DOHH2 (cell line): ENCODE measurements at regions not wholly inside any gene's neighbourhood (a gene's known extent, or its start where the extent isn't known, plus 50 kb on each side); places are given as distances from the start of the nearest gene placed in this dataset.

Experiments used
- H3F3A ChIP-seq: fragments of 200-600 bp; sonication (generic), shearing (Covaris generic); 2 replicates; pipeline ENCODE4 v1.6.0; 2016; ENCODE audit warnings: antibody characterized with exemption, mild to moderate bottlenecking; ENCODE audit not compliant: control insufficient read depth, insufficient read depth
- H3K27ac ChIP-seq: fragments of 200-600 bp; sonication (generic); 2 replicates; pipeline ENCODE4 v1.5.1; 2014; ENCODE audit warnings: low read depth, mild to moderate bottlenecking, low read length, moderate library complexity
- H3K27me3 ChIP-seq: fragments of 200-600 bp; sonication (generic); 2 replicates; pipeline ENCODE4 v1.6.1; 2014; ENCODE audit warnings: mild to moderate bottlenecking, low read length, mixed read lengths; ENCODE audit not compliant: control insufficient read depth
- H3K36me3 ChIP-seq: fragments of 200-600 bp; sonication (generic); 2 replicates; pipeline ENCODE4 v1.6.1; 2014; ENCODE audit warnings: mild to moderate bottlenecking, low read length, moderate library complexity, mixed read lengths; ENCODE audit not compliant: control insufficient read depth
- H3K4me1 ChIP-seq: fragments of 200-600 bp; sonication (generic); 2 replicates; pipeline ENCODE4 v1.6.1; 2014; ENCODE audit warnings: mild to moderate bottlenecking, low read length, mixed read lengths; ENCODE audit not compliant: control insufficient read depth
- H3K4me2 ChIP-seq: fragments of 200-600 bp; sonication (generic); 2 replicates; pipeline ENCODE4 v1.6.0; 2014; ENCODE audit warnings: mild to moderate bottlenecking, low read length, moderate library complexity
- H3K4me3 ChIP-seq: fragments of 200-600 bp; sonication (generic); 2 replicates; pipeline ENCODE4 v1.5.1; 2014; ENCODE audit warnings: mild to moderate bottlenecking, low read length, mixed read lengths
- H3K79me2 ChIP-seq: fragments of 200-600 bp; sonication (generic); 2 replicates; pipeline ENCODE4 v1.6.1; 2014; ENCODE audit warnings: mild to moderate bottlenecking, low read length, mixed read lengths; ENCODE audit not compliant: control insufficient read depth
- H3K9me2 ChIP-seq: fragments of 200-600 bp; sonication (generic); replicated peaks from 2 replicates; pipeline ENCODE4 v1.6.1; 2014; ENCODE audit warnings: mild to moderate bottlenecking, low read length, mixed read lengths; ENCODE audit not compliant: control insufficient read depth
- H3K9me3 ChIP-seq: fragments of 200-600 bp; sonication (generic); 2 replicates; pipeline ENCODE4 v1.6.1; 2014; ENCODE audit warnings: antibody characterized with exemption, low read length, mixed read lengths; ENCODE audit not compliant: control insufficient read depth, insufficient read depth
- H4K20me1 ChIP-seq: fragments of 200-600 bp; sonication (generic); 2 replicates; pipeline ENCODE4 v1.6.0; 2014; ENCODE audit warnings: low read depth, mild to moderate bottlenecking, antibody characterized with exemption, low read length, moderate library complexity; ENCODE audit not compliant: control insufficient read depth, insufficient read depth
- EZH2phosphoT487 ChIP-seq: fragments of 200-600 bp; sonication (generic); IDR thresholded peaks from 2 replicates; pipeline ENCODE4 v1.6.1; 2017; ENCODE audit warnings: borderline replicate concordance, mild to moderate bottlenecking, antibody characterized with exemption, low read length, moderate library complexity, mixed read lengths
- TF ChIP-seq, protein P1 (sequence below): fragments of 200-600 bp; sonication (generic); IDR thresholded peaks from one replicate; pipeline ENCODE4 v1.5.1; 2014; ENCODE audit warnings: antibody characterized with exemption, mild to moderate bottlenecking, low read depth, low read length; ENCODE audit not compliant: poor library complexity, severe bottlenecking

- H4K20me1 ChIP-seq, result no peaks in the 10 kb centered on the region
- no peaks in the 10 kb centered on the region for H3K9me3 ChIP-seq
- H3F3A ChIP-seq, result no peaks in the 10 kb centered on the region
- no peak overlapping the region for H3K4me3 ChIP-seq
- peaks cover 4% of the 10 kb centered on the region for H3K4me1 ChIP-seq
- H3K36me3 ChIP-seq, result no peaks in the 10 kb centered on the region
- H3K4me2 ChIP-seq, result no peak overlapping the region
- no peaks in the 10 kb centered on the region for H3K79me2 ChIP-seq
- no peak for TF ChIP-seq EZH2phosphoT487
- TF ChIP-seq, protein P1, sequence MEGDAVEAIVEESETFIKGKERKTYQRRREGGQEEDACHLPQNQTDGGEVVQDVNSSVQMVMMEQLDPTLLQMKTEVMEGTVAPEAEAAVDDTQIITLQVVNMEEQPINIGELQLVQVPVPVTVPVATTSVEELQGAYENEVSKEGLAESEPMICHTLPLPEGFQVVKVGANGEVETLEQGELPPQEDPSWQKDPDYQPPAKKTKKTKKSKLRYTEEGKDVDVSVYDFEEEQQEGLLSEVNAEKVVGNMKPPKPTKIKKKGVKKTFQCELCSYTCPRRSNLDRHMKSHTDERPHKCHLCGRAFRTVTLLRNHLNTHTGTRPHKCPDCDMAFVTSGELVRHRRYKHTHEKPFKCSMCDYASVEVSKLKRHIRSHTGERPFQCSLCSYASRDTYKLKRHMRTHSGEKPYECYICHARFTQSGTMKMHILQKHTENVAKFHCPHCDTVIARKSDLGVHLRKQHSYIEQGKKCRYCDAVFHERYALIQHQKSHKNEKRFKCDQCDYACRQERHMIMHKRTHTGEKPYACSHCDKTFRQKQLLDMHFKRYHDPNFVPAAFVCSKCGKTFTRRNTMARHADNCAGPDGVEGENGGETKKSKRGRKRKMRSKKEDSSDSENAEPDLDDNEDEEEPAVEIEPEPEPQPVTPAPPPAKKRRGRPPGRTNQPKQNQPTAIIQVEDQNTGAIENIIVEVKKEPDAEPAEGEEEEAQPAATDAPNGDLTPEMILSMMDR, result no peak
- no peaks in the 10 kb centered on the region for H3K9me2 ChIP-seq
- no peak overlapping the region for H3K27ac ChIP-seq
- H3K27me3 ChIP-seq, result peaks cover 12% of the 10 kb centered on the region
These were observed 115.8 kb upstream of the THY1 start for GRCh38 chr11:119538753-119539152.

DNA sequence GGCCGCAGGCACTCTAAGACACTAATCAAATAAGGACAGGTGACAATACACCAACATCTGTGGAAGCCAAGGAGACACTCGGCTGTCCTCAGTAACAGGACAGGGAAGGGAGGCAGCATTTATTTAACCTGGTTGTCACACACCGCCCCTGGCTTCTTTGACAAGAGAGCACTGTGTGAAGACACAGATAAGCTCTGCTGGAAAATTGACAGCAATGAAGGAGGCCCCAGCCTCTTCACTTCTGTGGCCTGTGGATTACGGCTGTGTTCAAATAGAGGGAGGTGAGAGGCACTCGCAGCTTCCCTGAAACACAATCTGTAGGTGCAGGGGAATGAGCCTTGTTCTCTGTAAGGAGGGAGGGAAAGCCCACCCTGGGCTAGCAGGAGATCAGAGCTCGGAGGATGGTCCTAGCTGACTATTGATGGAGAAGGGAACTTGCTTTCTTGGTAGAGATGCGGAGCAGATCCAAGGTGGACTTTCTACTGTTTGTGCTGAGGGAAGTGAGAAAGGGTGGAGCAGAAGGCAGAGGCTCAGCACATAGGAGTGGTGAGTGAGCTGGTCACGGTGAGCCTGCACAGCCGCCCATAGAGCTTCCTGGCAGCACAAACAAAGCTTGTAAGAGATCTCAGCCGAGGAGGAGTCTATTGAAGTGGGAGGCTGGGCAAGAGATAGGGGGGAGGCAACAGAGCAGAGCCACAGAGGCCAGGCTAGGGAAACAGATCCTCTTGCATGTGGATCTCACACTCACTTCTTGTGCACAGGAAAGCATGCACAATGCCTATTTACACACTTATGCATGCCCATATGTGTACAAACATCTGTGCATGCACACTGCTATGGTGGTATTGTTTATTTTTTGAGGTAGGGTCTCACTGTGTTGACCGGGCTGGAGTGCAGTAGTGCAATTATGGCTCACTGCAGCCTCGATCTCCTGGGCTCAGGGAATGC, 114.6 kb upstream of the THY1 start:
- Histone ChIP-seq H3K79me2 (no peaks in the 10 kb centered on the region), H4K20me1 (peaks cover 3% of the 10 kb centered on the region; the same call in 1 of the 2 replicates), H3K4me3 (no peak overlapping the region), H3K4me1 (peaks cover 4% of the 10 kb centered on the region), H3K9me3 (no peaks in the 10 kb centered on the region), H3K36me3 (no peaks in the 10 kb centered on the region), H3K27ac (no peak overlapping the region), H3K4me2 (no peak overlapping the region), H3K9me2 (no peaks in the 10 kb centered on the region), H3K27me3 (peaks cover 12% of the 10 kb centered on the region), H3F3A (no peaks in the 10 kb centered on the region)
- no peak for TF ChIP-seq EZH2phosphoT487
- TF ChIP-seq, protein P1, result no peak

DNA sequence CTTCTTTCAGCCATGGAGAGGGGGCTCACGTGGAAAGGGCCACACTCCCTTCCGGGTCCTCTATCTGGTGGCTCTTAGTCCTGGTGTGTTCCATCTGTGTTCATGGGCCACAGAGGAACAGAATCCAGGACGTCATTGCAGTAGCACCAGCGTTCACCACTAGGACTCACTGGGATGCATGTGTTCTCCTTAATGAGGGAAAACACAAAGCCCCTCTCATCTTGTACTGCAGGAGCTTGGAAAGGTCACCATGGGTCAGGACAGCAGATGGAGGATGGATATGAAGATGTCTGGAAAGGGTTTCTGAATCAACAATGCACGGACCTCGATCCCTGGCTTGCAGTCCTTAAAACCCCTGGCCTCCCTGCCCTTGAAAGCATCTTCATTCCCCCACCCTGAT, 113.8 kb upstream of the THY1 start:
- Histone ChIP-seq H3K4me1 (peaks cover 4% of the 10 kb centered on the region), H4K20me1 (peaks cover 3% of the 10 kb centered on the region; the same call in 1 of the 2 replicates), H3K27me3 (peaks cover 17% of the 10 kb centered on the region), H3K79me2 (no peaks in the 10 kb centered on the region), H3F3A (no peaks in the 10 kb centered on the region), H3K4me2 (no peak overlapping the region), H3K9me2 (no peaks in the 10 kb centered on the region), H3K36me3 (no peaks in the 10 kb centered on the region), H3K4me3 (no peak overlapping the region), H3K9me3 (no peaks in the 10 kb centered on the region), H3K27ac (no peak overlapping the region)
- TF ChIP-seq, protein P1, result no peak
- no peak for TF ChIP-seq EZH2phosphoT487
